Neural cell (in vitro differentiated cells): ENCODE measurements at regions not wholly inside any gene's neighbourhood (a gene's known extent, or its start where the extent isn't known, plus 50 kb on each side); places are given as distances from the start of the nearest gene placed in this dataset.

Experiments used
- H2AFZ ChIP-seq: fragments of 200-600, 300-800 bp; sonication (generic), shearing (Covaris generic); 2 replicates; pipeline ENCODE4 v1.6.0; 2014; ENCODE audit warnings: low read depth, mild to moderate bottlenecking, antibody characterized with exemption, low read length, moderate library complexity
- H3F3A ChIP-seq: fragments of 200-600 bp; shearing (Covaris generic); 2 replicates; pipeline ENCODE4 v1.6.1; 2016; ENCODE audit warnings: mild to moderate bottlenecking, moderate library complexity, mixed read lengths, antibody characterized with exemption, low read length; ENCODE audit not compliant: insufficient read depth, poor library complexity, severe bottlenecking
- H3K27ac ChIP-seq: fragments of 200-600, 300-800 bp; sonication (generic), shearing (Covaris generic); 2 replicates; pipeline ENCODE4 v1.5.1; 2014; ENCODE audit warnings: mild to moderate bottlenecking, low read length, moderate library complexity
- H3K27me3 ChIP-seq: fragments of 300-800, 200-600 bp; sonication (generic), shearing (Covaris generic); 2 replicates; pipeline ENCODE4 v1.6.0; 2014; ENCODE audit warnings: mild to moderate bottlenecking, low read depth, low read length, moderate library complexity; ENCODE audit not compliant: insufficient read depth
- H3K36me3 ChIP-seq: fragments of 300-800, 200-600 bp; sonication (generic), shearing (Covaris generic); 2 replicates; pipeline ENCODE4 v1.5.1; 2014; ENCODE audit warnings: mild to moderate bottlenecking, antibody characterized with exemption, low read length, moderate library complexity; ENCODE audit not compliant: insufficient read depth
- H3K4me2 ChIP-seq: fragments of 300-800, 200-600 bp; sonication (generic), shearing (Covaris generic); 2 replicates; pipeline ENCODE4 v1.6.0; 2014; ENCODE audit warnings: mild to moderate bottlenecking, low read length
- H3K4me3 ChIP-seq: fragments of 300-800, 200-600 bp; sonication (generic), shearing (Covaris generic); 2 replicates; pipeline ENCODE4 v1.5.1; 2014; ENCODE audit warnings: mild to moderate bottlenecking, low read length, moderate library complexity
- H3K79me2 ChIP-seq: fragments of 200-600 bp; shearing (Covaris generic); replicated peaks from 2 replicates; pipeline ENCODE4 v1.6.0; 2014; ENCODE audit warnings: mild to moderate bottlenecking, low read length, moderate library complexity; ENCODE audit not compliant: insufficient read depth
- H3K9ac ChIP-seq: fragments of 300-800, 200-600 bp; sonication (generic), shearing (Covaris generic); 2 replicates; pipeline ENCODE4 v1.6.1; 2016; ENCODE audit warnings: mild to moderate bottlenecking, low read length, mixed read lengths
- H3K9me2 ChIP-seq: fragments of 200-600 bp; shearing (Covaris generic); 2 replicates; pipeline ENCODE4 v1.6.1; 2016; ENCODE audit warnings: mild to moderate bottlenecking, low read length, mixed read lengths; ENCODE audit not compliant: insufficient read depth
- H3K9me3 ChIP-seq: fragments of 200-600, 300-800 bp; sonication (generic), shearing (Covaris generic); 2 replicates; pipeline ENCODE4 v1.6.1; 2016; ENCODE audit warnings: mild to moderate bottlenecking, mixed run types, low read length, moderate library complexity, mixed read lengths
- H4K20me1 ChIP-seq: fragments of 200-600 bp; shearing (Covaris generic); 2 replicates; pipeline ENCODE4 v1.6.1; 2016; ENCODE audit warnings: mild to moderate bottlenecking, mixed run types; ENCODE audit not compliant: insufficient read depth
- CTCF ChIP-seq: fragments of 450-650 bp; IDR thresholded peaks from 2 replicates; pipeline ENCODE4 v1.5.1; 2014; ENCODE audit warnings: antibody characterized with exemption, mild to moderate bottlenecking, moderate library complexity; ENCODE audit not compliant: poor library complexity, severe bottlenecking
- EP300 ChIP-seq: fragments of 450-650 bp; conservative IDR thresholded peaks from 2 replicates; pipeline ENCODE4 v1.6.1; 2014; ENCODE audit warnings: antibody characterized with exemption, mild to moderate bottlenecking, moderate library complexity; ENCODE audit not compliant: poor library complexity, severe bottlenecking
- EZH2 ChIP-seq: fragments of 200-600, 300-800 bp; shearing (Covaris generic), sonication (generic); IDR thresholded peaks from 2 replicates; pipeline ENCODE4 v1.6.1; 2014; ENCODE audit warnings: antibody characterized with exemption, low read length, borderline replicate concordance, mild to moderate bottlenecking; ENCODE audit not compliant: insufficient read depth, poor library complexity, severe bottlenecking
- MXI1 ChIP-seq: fragments of 450-650 bp; conservative IDR thresholded peaks from 2 replicates; pipeline ENCODE4 v1.6.1; 2014; ENCODE audit warnings: antibody characterized with exemption, mild to moderate bottlenecking; ENCODE audit not compliant: poor library complexity, severe bottlenecking
- POLR2AphosphoS5 ChIP-seq: IDR thresholded peaks from 2 replicates; pipeline ENCODE4 v1.6.1; 2012
- RAD21 ChIP-seq: fragments of 450-650 bp; conservative IDR thresholded peaks from 2 replicates; pipeline ENCODE4 v1.6.1; 2014; ENCODE audit warnings: antibody characterized with exemption, mild to moderate bottlenecking, moderate library complexity
- REST ChIP-seq: IDR thresholded peaks from 2 replicates; pipeline ENCODE4 v1.6.1; 2012; ENCODE audit warnings: borderline replicate concordance
- SMC3 ChIP-seq: fragments of 450-650 bp; conservative IDR thresholded peaks from 2 replicates; pipeline ENCODE4 v1.6.1; 2014; ENCODE audit warnings: antibody characterized with exemption, mild to moderate bottlenecking, moderate library complexity; ENCODE audit not compliant: poor library complexity
- TAF1 ChIP-seq: IDR thresholded peaks from 2 replicates; pipeline ENCODE4 v1.6.1; 2012; ENCODE audit warnings: low read depth

- Histone ChIP-seq H3K9me3 (no peaks in the 10 kb centered on the region), H3K36me3 (no peaks in the 10 kb centered on the region), H3K9ac (no peak overlapping the region), H3F3A (no peaks in the 10 kb centered on the region), H3K27ac (no peak overlapping the region), H3K9me2 (no peaks in the 10 kb centered on the region), H4K20me1 (no peaks in the 10 kb centered on the region), H3K4me2 (no peak overlapping the region), H3K27me3 (no peaks in the 10 kb centered on the region), H3K79me2 (no peaks in the 10 kb centered on the region), H3K4me3 (no peak overlapping the region), H2AFZ (no peak overlapping the region)
- TF ChIP-seq MXI1 (no peak), EZH2 (no peak), SMC3 (no peak), CTCF (no peak), REST (no peak), RAD21 (no peak), EP300 (no peak), TAF1 (no peak), POLR2AphosphoS5 (no peak)
These were observed 825.5 kb upstream of the ACVR2A start for GRCh38 chr2:147019311-147019710.

DNA sequence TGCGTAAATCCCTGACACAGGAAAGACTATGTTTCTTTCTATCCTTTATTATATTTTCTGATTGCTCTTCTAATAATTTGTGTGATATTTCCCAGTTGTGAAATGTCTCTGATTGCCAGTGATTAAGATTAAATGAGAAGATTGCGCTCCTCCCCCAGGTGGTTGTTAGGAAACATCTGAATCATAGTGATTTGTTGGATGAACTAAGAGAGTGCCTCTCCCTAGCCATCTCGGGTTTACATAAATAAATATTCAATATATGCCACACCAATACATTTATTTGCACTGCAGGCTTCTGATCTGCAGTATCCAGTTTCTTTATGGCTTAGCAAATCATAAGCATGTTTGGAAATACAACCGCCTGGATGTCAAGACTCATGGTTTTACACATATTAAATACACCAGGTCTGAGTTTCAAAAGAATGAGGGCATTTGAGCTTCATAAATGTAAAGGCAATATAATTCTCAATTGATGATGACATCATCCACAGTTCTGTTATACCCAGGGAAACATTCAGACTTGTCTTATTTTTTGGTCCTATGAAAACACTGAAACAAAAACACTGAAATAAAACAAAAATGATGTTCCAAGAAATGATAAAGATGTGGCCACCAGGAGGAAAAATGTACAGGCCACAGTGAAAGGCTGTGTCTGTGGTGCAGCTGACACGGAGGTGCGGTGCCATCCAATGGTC lies 826.7 kb upstream of the ACVR2A start:
- H3K9ac ChIP-seq: no peak overlapping the region
- no peaks in the 10 kb centered on the region for H4K20me1 ChIP-seq
- H3K9me2 ChIP-seq: no peaks in the 10 kb centered on the region
- H3K4me2 ChIP-seq: no peak overlapping the region
- H3K9me3 ChIP-seq: no peaks in the 10 kb centered on the region
- H3K27ac ChIP-seq: no peak overlapping the region
- no peaks in the 10 kb centered on the region for H3K79me2 ChIP-seq
- no peaks in the 10 kb centered on the region for H3K36me3 ChIP-seq
- no peaks in the 10 kb centered on the region for H3K27me3 ChIP-seq
- H3K4me3 ChIP-seq: no peak overlapping the region
- no peak overlapping the region for H2AFZ ChIP-seq
- no peaks in the 10 kb centered on the region for H3F3A ChIP-seq
- no peak for TF ChIP-seq REST
- TF ChIP-seq RAD21: no peak
- no peak for TF ChIP-seq POLR2AphosphoS5
- no peak for TF ChIP-seq CTCF
- TF ChIP-seq TAF1: no peak
- no peak for TF ChIP-seq MXI1
- TF ChIP-seq SMC3: no peak
- no peak for TF ChIP-seq EP300
- TF ChIP-seq EZH2: no peak
